ENCODE measurements at regions not wholly inside any gene's neighbourhood (a gene's known extent, or its start where the extent isn't known, plus 50 kb on each side); places are given as distances from the start of the nearest gene placed in this dataset.

DNA sequence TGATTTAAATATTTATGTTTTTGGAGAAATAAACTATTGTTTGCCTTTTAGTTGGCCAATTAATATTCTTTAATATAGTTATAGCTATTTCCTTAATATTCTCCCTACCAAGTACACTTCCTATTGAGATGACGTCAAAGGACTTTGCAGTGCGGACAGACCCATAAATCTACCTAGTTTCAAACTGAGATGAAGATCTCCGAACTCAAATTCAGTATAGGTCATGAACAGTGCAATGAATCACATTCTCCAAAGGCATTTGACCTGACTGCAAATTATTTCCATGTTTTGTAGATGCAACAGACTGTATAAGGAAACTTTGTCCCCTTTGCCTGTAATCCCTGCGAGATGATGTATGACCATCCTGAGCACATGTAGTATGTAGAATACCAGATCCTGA, 342.6 kb upstream of the FIGN start:
- DNase-seq: no peak

- no peak for DNase-seq
These were observed 337.6 kb upstream of the FIGN start for GRCh38 chr2:164073101-164074074.

GRCh38 chr2:164069540-164069939, 333.7 kb upstream of the FIGN start:
- DNase-seq: no peak

- no peak for DNase-seq
These were observed 332.3 kb upstream of the FIGN start for GRCh38 chr2:164068063-164068462.

DNA sequence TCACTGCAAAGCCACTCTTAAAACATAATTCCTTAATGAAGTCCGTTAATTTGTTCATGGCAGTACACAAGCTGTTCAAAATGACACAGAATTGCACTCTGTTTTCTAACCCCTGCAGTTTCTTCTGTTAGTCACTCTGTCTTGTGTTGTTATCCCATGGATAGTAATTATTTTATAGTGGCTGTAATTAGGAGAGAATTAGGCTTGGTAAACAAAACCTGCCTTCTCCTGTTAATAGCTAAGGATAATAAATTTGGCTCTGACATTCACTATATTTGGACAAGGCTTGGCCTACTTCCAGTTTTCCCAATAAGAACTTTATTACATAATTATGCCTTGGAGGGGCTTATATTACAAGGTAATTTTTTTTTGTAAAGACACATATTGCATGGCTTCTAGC, 330.3 kb upstream of the FIGN start:
- DNase-seq: no peak

GRCh38 chr2:164065038-164065437, 329.2 kb upstream of the FIGN start:
- no peak for DNase-seq

DNA sequence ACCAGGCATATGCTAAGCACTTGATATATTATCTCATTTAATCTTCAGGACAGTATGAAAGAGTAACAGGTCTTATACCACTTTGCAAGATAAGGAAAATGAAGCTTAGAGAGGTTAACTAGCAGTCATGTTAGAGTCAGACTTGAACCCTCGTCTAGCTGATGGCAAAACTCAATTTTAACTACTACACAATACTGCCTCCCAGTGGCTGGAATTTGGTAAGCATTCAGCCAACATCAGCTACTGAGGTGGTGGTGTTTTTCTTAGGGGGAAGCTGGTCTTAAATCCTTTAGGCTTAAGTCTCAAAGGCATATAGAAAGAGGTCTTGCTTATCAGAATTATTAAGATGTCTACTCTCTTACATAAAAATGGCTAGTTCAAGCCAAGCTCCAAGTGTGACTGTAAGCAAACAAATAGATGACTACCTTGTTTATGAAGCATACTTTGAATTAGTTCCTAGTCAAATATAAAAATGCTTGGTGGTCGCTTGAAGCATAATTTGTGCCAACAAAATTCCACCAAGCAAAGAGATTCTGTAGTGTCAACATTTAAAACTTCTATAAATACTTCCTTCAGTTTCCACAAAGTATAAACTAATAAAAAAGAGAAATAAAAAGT, 325.4 kb upstream of the FIGN start:
- peak in 1 of 2 donors; percentile 1 for DNase-seq

GRCh38 chr2:164060031-164060430, 324.2 kb upstream of the FIGN start:
- DNase-seq: no peak

DNA sequence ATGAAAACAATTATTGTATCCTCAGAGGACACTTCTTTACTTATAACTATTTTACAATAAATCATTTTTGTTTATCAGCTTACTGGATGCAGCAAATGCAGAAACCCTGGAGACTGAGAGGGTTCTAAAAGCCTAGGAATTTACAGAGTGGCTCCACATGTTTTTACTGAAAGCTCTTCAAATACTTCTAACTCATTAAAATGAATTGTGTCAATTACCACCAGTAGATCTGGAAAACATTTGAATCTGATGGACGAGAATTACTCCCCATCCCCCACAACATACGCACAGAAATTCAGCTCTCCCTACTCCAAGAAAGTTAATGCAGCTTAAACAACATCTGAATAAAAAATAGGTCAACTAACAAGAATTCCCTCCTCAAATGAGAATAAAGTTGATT, 319.8 kb upstream of the FIGN start:
- DNase-seq: no peak

DNA sequence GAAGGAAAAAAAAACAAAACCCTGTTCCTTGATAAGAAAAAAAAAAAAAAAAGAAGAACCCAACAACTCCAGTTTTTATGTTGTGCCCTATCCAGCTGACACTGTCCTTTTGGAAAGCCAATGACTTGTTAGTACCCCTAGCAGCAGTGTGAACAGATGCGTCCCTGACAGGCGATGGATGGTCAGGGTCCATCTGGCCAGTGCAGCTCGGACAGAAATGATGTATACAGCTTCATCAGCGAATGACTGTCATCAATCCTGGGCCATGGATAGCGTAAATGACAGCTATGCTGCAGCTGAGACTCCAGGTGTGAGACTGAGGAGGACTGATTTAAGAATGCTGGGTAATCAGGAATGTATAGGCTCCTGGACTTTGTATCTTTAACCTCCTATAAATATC, 318.8 kb upstream of the FIGN start:
- DNase-seq: no peak

- no peak for DNase-seq
These were observed 317.2 kb upstream of the FIGN start for GRCh38 chr2:164053021-164053420.

DNA sequence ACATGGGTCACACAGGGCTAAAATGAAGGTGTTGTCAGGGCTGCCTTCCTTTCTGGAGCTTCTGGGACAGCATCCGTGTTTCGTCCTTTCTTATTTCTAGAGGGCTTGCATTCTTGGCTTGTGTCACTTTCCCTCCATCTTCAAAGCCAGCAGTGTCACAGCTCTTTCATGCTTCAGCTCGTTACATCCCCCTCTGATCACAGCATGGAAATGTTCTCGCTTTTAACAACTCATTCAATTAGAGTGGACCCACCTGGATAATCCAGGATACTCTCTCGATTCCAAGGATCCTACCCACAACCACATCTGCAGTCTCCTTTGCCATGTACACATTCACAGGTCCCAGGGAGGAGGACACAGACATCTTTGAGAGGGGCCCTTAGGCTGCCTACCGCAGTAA, 316.2 kb upstream of the FIGN start:
- no peak for DNase-seq

DNA sequence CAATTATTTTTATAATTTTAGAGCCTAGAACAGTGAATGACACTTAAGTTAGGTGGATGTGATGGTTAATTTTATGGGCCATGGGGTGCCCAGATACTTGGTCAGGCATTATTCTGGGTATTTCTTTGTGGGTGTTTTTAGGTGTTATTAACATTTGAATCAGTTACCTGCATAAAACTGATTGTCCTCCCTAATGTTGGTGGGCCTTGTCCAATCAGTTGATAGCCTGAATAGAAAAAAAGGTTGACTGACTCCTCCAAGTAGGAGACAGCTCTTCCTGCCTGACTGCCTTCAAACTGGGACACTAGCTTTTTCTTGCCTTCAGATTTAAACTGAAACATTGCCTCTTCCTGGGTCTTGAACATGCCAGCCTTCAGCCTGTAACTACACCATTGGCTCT, 312.9 kb upstream of the FIGN start:
- no peak for DNase-seq

GRCh38 chr2:164046040-164046439, 310.2 kb upstream of the FIGN start:
- no peak for DNase-seq

- DNase-seq: no peak
These were observed 308.8 kb upstream of the FIGN start for GRCh38 chr2:164044622-164045021.

DNA sequence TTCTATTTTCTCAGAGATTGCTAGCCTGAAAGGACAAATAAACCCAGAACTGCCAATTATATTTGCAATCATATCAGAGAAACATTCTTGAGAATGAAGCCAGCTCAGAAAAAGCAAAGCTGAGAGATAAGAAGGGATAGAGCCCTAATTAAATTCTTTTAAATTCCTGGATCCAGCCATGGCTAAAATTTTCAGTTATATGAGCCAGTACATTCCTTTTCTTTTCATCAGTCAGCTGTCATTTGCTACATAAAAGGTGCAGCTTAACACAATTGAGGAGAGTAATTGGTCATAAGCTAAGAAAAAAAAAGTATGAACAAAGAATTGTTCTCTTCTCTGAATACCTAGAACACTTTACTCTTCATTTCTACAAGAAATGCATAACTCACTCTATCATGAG, 303.5 kb upstream of the FIGN start:
- no peak for DNase-seq

DNA sequence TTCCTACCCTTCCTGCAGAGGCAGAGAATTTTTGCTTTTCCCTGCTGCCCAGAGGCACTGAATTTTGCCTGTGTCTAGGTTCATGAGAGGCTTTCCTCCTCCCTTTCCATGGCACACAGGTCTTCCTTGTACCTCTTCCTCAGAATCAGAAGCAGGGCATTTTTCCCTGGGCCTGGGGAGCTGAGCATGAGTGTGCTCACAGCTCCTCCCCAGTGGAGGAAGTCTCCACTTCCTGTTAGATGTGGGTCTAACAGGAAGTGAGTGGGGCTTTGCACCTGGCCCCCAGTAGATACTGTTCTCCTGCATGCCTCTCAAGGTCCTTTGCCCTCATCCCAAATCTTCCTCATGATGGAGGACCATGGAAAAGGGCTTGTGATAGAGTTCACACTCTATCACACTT, 297.2 kb upstream of the FIGN start:
- no peak for DNase-seq

DNA sequence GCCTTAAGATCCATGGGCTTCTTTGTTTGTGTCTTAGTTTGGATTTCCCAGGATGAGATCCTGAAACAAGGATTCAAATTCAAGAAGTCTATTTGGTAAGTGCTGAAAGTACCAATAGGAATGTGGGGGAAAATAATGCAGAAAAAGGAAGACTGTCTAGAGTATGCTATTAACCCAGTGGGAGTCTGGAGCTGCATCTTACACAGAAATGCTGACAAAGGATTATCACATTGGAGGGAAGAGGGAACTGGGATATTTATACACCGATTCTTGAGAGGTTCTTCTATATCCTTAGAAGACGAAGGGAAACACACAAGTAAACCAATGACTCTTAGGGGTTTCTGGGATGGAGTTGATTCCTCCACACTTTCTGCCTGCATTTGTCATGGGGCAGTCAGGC, 294.8 kb upstream of the FIGN start:
- DNase-seq: no peak

- no peak for DNase-seq
These were observed 293.2 kb upstream of the FIGN start for GRCh38 chr2:164028814-164029534.

DNA sequence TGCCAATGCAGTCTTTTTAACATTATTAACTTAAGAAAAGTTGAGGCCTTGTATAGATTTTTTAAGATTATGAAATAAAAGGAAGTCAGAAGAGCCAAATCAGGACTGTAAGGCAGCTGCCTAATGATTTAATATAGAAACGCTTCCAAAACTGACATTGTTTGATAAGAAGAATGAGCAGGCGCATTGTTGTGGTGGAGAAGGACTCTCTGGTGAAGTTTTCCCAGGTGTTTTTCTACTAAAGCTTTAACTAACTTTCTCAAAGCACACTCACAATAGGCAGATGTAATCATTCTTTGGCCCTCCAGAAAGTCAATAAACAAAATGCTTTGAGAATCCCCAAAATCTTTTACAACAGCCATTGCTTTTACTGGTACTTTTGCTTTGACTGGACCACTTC, 288.6 kb upstream of the FIGN start:
- DNase-seq: no peak

GRCh38 chr2:164023896-164024295, 288.1 kb upstream of the FIGN start:
- DNase-seq: no peak

- DNase-seq: no peak
These were observed 279.7 kb upstream of the FIGN start for GRCh38 chr2:164015328-164016123.

DNA sequence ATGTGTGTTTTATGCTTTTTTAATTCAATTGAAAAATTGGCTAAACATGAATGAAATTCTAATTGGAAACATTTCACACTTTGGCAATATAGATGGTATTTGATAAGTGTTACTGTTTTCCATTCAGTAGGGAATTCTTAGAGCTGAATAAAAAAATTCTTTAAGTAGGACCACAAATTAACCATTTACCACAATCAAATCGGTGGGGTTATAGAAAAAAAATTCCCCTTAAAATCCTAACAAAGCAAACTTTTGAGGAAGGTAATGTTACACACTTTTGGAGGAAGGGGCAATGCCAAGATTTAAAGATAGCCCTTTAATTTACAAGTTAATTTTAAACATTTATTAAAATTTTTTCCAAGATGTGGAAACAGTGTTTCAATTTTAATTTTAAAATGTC, 279.0 kb upstream of the FIGN start:
- no peak for DNase-seq
